PC-3 (cell line): ENCODE measurements at regions not wholly inside any gene's neighbourhood (a gene's known extent, or its start where the extent isn't known, plus 50 kb on each side); places are given as distances from the start of the nearest gene placed in this dataset.

Experiments used
- ATAC-seq: fragments of 200-7000 bp; cut with Tn5 transposase; 2 replicates; pipeline ENCODE4 v1.9.1; 2020; ENCODE audit warnings: mild to moderate bottlenecking, moderate library complexity
- BruUV-seq: library from RNA; stranded (reverse); fragments of 400-500 nt; replicated peaks from 2 replicates; lab custom pipeline; 2021; lab: Mats Ljungman, UMichigan
- CTCF ChIA-PET: fragments of 300-600 bp; sonication (Branson Sonifier 250); formaldehyde crosslinking; loops from one replicate; lab custom pipeline; 2022; ENCODE audit warnings: antibody characterized with exemption; lab: Charles Lee
- POLR2A ChIA-PET: fragments of 300-600 bp; sonication (Branson Sonifier 250); formaldehyde crosslinking; loops from one replicate; lab custom pipeline; 2022; ENCODE audit warnings: antibody characterized with exemption; ENCODE audit not compliant: unreplicated experiment; lab: Charles Lee
- DNase-seq: peaks from one replicate; pipeline ENCODE4 v3.0.0-alpha.2; 2015
- H2AFZ ChIP-seq: fragments of 300-600 bp; sonication (generic); 2 replicates; pipeline ENCODE4 v1.6.0; 2016; ENCODE audit warnings: antibody characterized with exemption, low read length
- H3F3A ChIP-seq: fragments of 300-600 bp; sonication (generic); one replicate; pipeline ENCODE4 v1.6.0; 2017; ENCODE audit warnings: antibody characterized with exemption, low read length, control low read depth, mild to moderate bottlenecking; ENCODE audit not compliant: unreplicated experiment
- H3K27ac ChIP-seq: fragments of 300-600 bp; sonication (generic); 2 replicates; pipeline ENCODE4 v1.5.1; 2016; ENCODE audit warnings: mild to moderate bottlenecking, low read length
- H3K27me3 ChIP-seq: fragments of 300-600 bp; sonication (generic); 2 replicates; pipeline ENCODE4 v1.6.1; 2016; ENCODE audit warnings: low read length, mixed read lengths
- H3K36me3 ChIP-seq: fragments of 300-600 bp; sonication (generic); 2 replicates; pipeline ENCODE4 v1.6.1; 2016; ENCODE audit warnings: low read depth, mixed run types, low read length, mixed read lengths
- H3K4me1 ChIP-seq: fragments of 300-600 bp; sonication (generic); 2 replicates; pipeline ENCODE4 v1.5.1; 2016; ENCODE audit warnings: low read length; ENCODE audit not compliant: insufficient read depth
- H3K4me2 ChIP-seq: fragments of 300-600 bp; sonication (generic); 2 replicates; pipeline ENCODE4 v1.6.0; 2016; ENCODE audit warnings: low read length
- H3K4me3 ChIP-seq: fragments of 300-600 bp; sonication (generic); 2 replicates; pipeline ENCODE4 v1.5.1; 2016; ENCODE audit warnings: mild to moderate bottlenecking, low read length, mixed read lengths
- H3K79me2 ChIP-seq: fragments of 300-600 bp; sonication (generic); 2 replicates; pipeline ENCODE4 v1.6.1; 2017; ENCODE audit warnings: low read length, mixed read lengths
- H3K9ac ChIP-seq: fragments of 300-600 bp; sonication (generic); 2 replicates; pipeline ENCODE4 v1.6.0; 2016; ENCODE audit warnings: mild to moderate bottlenecking, low read length
- H3K9me2 ChIP-seq: fragments of 300-600 bp; sonication (generic); replicated peaks from 2 replicates; pipeline ENCODE4 v1.6.1; 2016; ENCODE audit warnings: mixed run types, low read length, mixed read lengths
- H3K9me3 ChIP-seq: fragments of 300-600 bp; sonication (generic); 2 replicates; pipeline ENCODE4 v1.6.1; 2016; ENCODE audit warnings: low read length, mixed read lengths
- H4K20me1 ChIP-seq: fragments of 300-600 bp; sonication (generic); 2 replicates; pipeline ENCODE4 v1.6.1; 2016; ENCODE audit warnings: low read length, mixed read lengths
- CTCF ChIP-seq: fragments of 300-600 bp; sonication (generic); conservative IDR thresholded peaks from 2 replicates; pipeline ENCODE4 v1.5.1; 2017; ENCODE audit warnings: antibody characterized with exemption, low read depth, mild to moderate bottlenecking, low read length
- EZH2 ChIP-seq: fragments of 300-600 bp; sonication (generic); IDR thresholded peaks from one replicate; pipeline ENCODE4 v1.6.1; 2017; ENCODE audit warnings: antibody characterized with exemption, mild to moderate bottlenecking, low read length; ENCODE audit not compliant: unreplicated experiment
- EZH2phosphoT487 ChIP-seq: fragments of 300-600 bp; sonication (generic); IDR thresholded peaks from 2 replicates; pipeline ENCODE4 v1.6.1; 2018; ENCODE audit warnings: mild to moderate bottlenecking, antibody characterized with exemption, low read length, borderline replicate concordance
- intact Hi-C: fragments of 100-400 bp; cut with micrococcal nuclease; formaldehyde crosslinking; loops from 2 replicates; pipeline ENCODE4 v1.9.0; 2023

- Histone ChIP-seq H3K79me2 (no peaks in the 10 kb centered on the region), H3K9me3 (no peaks in the 10 kb centered on the region), H3F3A (no peaks in the 10 kb centered on the region), H2AFZ (no peak overlapping the region), H3K36me3 (no peaks in the 10 kb centered on the region), H3K27ac (no peak overlapping the region), H3K9me2 (no peaks in the 10 kb centered on the region), H4K20me1 (no peaks in the 10 kb centered on the region), H3K27me3 (no peaks in the 10 kb centered on the region), H3K4me3 (no peak overlapping the region), H3K4me2 (no peak overlapping the region), H3K4me1 (no peaks in the 10 kb centered on the region), H3K9ac (no peak overlapping the region)
- intact Hi-C loops, result no loop called here
- DNase-seq (no peak), ATAC-seq (no peak)
- ChIA-PET CTCF (no interaction called here), POLR2A (interaction anchor here (0.7 kb wide), 1 partner anchor 13 kb away, joined by 6 read pairs; no protein-coding TSS in a partner anchor)
- TF ChIP-seq CTCF (no peak), EZH2 (no peak), EZH2phosphoT487 (no peak)
- no TSS peak for BruUV-seq
Observed at GRCh38 chr15:62631076-62631724, 411.3 kb upstream of the TPM1 start.

- no peak for ATAC-seq
- Histone ChIP-seq H3K27ac (no peak overlapping the region), H3K9me3 (no peaks in the 10 kb centered on the region)
Observed at GRCh38 chr15:62636823-62637573, 405.5 kb upstream of the TPM1 start.

GRCh38 chr15:62637574-62637897, 405.0 kb upstream of the TPM1 start:
- Histone ChIP-seq H3K27me3 (no peaks in the 10 kb centered on the region), H3K9me3 (no peaks in the 10 kb centered on the region), H3K79me2 (no peaks in the 10 kb centered on the region), H3K9ac (no peak overlapping the region), H2AFZ (no peak overlapping the region), H3K36me3 (no peaks in the 10 kb centered on the region), H3K4me2 (no peak overlapping the region), H3F3A (no peaks in the 10 kb centered on the region), H3K9me2 (no peaks in the 10 kb centered on the region), H3K4me1 (no peaks in the 10 kb centered on the region), H4K20me1 (no peaks in the 10 kb centered on the region), H3K27ac (no peak overlapping the region), H3K4me3 (no peak overlapping the region)
- no TSS peak for BruUV-seq
- DNase-seq, result no peak
- no peak for ATAC-seq
- POLR2A ChIA-PET, result no interaction called here
- intact Hi-C loops, result no loop called here
- CTCF ChIA-PET, result no interaction called here
- TF ChIP-seq EZH2phosphoT487, result no peak
- no peak for TF ChIP-seq EZH2
- no peak for TF ChIP-seq CTCF

More at GRCh38 chr15:62636823-62637573, 405.5 kb upstream of the TPM1 start:
- intact Hi-C loops, result no loop called here
- TF ChIP-seq EZH2phosphoT487, result no peak
- no peak for DNase-seq
- H3F3A ChIP-seq, result no peaks in the 10 kb centered on the region
- no peak overlapping the region for H2AFZ ChIP-seq
- no TSS peak for BruUV-seq
- CTCF ChIA-PET, result no interaction called here
- H4K20me1 ChIP-seq, result no peaks in the 10 kb centered on the region
- no peaks in the 10 kb centered on the region for H3K4me1 ChIP-seq
- no peaks in the 10 kb centered on the region for H3K36me3 ChIP-seq
- H3K79me2 ChIP-seq, result no peaks in the 10 kb centered on the region
- H3K9ac ChIP-seq, result no peak overlapping the region
- POLR2A ChIA-PET, result no interaction called here
- H3K27me3 ChIP-seq, result no peaks in the 10 kb centered on the region
- no peak overlapping the region for H3K4me3 ChIP-seq
- H3K9me2 ChIP-seq, result no peaks in the 10 kb centered on the region
- H3K4me2 ChIP-seq, result no peak overlapping the region
